ENCODE measurements at regions not wholly inside any gene's neighbourhood (a gene's known extent, or its start where the extent isn't known, plus 50 kb on each side); places are given as distances from the start of the nearest gene placed in this dataset.

DNA sequence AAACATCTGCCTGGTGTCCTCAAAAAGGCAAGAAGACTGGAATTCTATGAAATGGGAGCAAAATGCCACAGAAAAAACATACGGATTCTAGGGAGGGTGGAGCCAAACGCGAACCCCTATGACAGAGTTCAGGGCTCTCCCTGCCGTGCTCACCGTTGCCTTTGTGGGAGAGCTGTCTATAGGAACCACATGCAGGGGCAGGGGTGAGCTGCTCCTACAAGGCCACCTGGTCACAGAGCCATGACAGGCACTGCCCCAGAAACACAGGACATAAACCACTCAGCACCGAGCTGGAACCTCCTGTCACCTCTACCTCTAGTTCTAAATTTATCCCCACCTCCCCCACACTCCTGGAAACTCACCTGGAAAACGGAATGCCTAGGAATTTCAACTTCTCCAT is 155.1 kb upstream of the ZNF32 start:
- TF ChIP-seq, protein P1, sequence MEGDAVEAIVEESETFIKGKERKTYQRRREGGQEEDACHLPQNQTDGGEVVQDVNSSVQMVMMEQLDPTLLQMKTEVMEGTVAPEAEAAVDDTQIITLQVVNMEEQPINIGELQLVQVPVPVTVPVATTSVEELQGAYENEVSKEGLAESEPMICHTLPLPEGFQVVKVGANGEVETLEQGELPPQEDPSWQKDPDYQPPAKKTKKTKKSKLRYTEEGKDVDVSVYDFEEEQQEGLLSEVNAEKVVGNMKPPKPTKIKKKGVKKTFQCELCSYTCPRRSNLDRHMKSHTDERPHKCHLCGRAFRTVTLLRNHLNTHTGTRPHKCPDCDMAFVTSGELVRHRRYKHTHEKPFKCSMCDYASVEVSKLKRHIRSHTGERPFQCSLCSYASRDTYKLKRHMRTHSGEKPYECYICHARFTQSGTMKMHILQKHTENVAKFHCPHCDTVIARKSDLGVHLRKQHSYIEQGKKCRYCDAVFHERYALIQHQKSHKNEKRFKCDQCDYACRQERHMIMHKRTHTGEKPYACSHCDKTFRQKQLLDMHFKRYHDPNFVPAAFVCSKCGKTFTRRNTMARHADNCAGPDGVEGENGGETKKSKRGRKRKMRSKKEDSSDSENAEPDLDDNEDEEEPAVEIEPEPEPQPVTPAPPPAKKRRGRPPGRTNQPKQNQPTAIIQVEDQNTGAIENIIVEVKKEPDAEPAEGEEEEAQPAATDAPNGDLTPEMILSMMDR (IDR thresholded peaks at IDR 0.05) = no peak
- TF ChIP-seq POLR2AphosphoS5 (IDR thresholded peaks at IDR 0.05) = no peak
- no peak for TF ChIP-seq EP300 (IDR thresholded peaks at IDR 0.05; ENCODE audit: low read depth)

Measured in transverse colon (tissue), 4 donors.